SJSA1 (cell line): ENCODE measurements at regions not wholly inside any gene's neighbourhood (a gene's known extent, or its start where the extent isn't known, plus 50 kb on each side); places are given as distances from the start of the nearest gene placed in this dataset.

Experiments
- DNase-seq, 2 experiments: peaks; one replicate each; pipeline ENCODE4 v3.0.0-alpha.2; 2015 to 2020; ENCODE audit warnings: low spot score in 2 of 2, low read depth in 1 of 2
- H3K27ac ChIP-seq: fragments of 250-450 bp; sonication (Bioruptor Pico); 2 replicates; pipeline ENCODE4 v1.5.1; 2020; ENCODE audit warnings: mild to moderate bottlenecking, moderate library complexity
- H3K27me3 ChIP-seq: fragments of 250-450 bp; sonication (Bioruptor Pico); replicated peaks from 2 replicates; pipeline ENCODE4 v1.5.1; 2020; ENCODE audit warnings: mild to moderate bottlenecking, moderate library complexity
- H3K36me3 ChIP-seq: fragments of 250-450 bp; sonication (Bioruptor Pico); 2 replicates; pipeline ENCODE4 v1.5.1; 2020; ENCODE audit warnings: mild to moderate bottlenecking
- H3K4me1 ChIP-seq: fragments of 250-450 bp; sonication (Bioruptor Pico); replicated peaks from 2 replicates; pipeline ENCODE4 v1.6.1; 2021; ENCODE audit warnings: mild to moderate bottlenecking
- H3K4me3 ChIP-seq: fragments of 250-450 bp; sonication (Bioruptor Pico); 2 replicates; pipeline ENCODE4 v1.5.1; 2020; ENCODE audit warnings: mild to moderate bottlenecking
- H3K9me3 ChIP-seq: fragments of 250-450 bp; sonication (Bioruptor Pico); replicated peaks from 2 replicates; pipeline ENCODE4 v1.5.1; 2020; ENCODE audit warnings: mild to moderate bottlenecking

DNA sequence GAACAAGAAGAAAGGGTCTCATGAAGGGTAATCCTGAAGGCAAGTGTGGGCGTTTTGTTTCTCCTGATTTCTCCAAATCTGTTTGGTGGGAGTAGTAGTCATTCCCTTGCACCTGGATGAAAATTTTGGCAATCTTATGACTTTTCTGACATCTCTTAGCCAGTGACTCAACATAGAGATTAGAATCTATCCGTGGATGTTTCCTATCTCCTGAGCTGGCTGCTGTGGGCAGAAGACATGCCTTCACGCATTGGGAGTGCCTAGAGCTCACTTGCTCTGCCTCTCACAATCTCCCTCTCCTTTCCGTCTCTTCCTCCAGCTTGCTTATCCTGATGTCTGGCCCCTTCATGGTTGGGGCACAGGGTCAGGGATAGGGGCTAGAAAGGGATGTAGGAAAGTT lies 174.2 kb upstream of the NFIA start:
- Histone ChIP-seq H3K27me3 (no peaks in the 10 kb centered on the region), H3K9me3 (no peaks in the 10 kb centered on the region; the same call in 1 of the 2 replicates), H3K4me3 (no peak overlapping the region), H3K27ac (no peak overlapping the region), H3K4me1 (no peaks in the 10 kb centered on the region), H3K36me3 (no peaks in the 10 kb centered on the region)
- no peak for DNase-seq

DNA sequence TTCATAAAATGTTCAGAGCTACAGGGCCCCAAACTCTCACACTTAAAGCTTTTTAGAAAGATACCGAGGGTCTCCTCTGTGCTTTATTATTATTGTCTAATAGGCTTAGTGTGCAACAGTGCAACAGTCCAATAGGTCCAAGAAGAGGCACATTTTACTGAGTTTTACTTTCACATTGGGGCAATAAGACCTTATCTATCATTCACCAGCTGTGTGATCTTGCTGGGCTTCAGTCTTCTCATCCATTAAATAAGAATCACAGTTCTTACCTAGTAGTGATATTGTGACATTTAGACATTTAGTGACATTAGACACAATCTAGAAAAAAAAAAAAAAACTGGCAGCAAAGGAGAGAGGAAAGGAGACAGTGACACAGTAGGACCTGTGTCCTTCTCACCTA lies 175.8 kb upstream of the NFIA start:
- DNase-seq, result no peak
- Histone ChIP-seq H3K9me3 (no peaks in the 10 kb centered on the region; the same call in 1 of the 2 replicates), H3K4me1 (no peaks in the 10 kb centered on the region), H3K27me3 (no peaks in the 10 kb centered on the region), H3K36me3 (no peaks in the 10 kb centered on the region), H3K27ac (no peak overlapping the region), H3K4me3 (no peak overlapping the region)

DNA sequence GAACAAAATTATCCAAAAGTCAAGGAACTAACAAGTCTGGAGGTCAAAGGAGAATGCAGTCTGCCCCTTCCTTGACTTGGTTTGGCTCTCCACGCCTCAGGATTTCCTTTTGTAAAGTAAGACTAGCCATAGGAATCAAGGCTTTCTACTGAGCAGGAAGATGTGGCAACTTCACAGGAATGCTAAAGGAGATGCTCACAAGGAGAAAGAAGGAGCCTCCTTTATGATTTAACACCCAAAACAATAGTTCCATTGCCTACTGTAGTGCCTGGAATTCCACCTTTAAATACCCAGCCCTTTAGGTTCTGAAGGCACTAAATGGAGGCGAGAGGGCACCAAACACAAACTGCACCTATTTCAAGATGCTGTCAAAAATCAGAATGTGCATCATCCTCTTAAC lies 176.3 kb upstream of the NFIA start:
- Histone ChIP-seq H3K9me3 (no peaks in the 10 kb centered on the region; the same call in 1 of the 2 replicates), H3K4me3 (no peak overlapping the region), H3K4me1 (no peaks in the 10 kb centered on the region), H3K36me3 (no peaks in the 10 kb centered on the region), H3K27ac (no peak overlapping the region), H3K27me3 (no peaks in the 10 kb centered on the region)
- DNase-seq, result no peak

DNA sequence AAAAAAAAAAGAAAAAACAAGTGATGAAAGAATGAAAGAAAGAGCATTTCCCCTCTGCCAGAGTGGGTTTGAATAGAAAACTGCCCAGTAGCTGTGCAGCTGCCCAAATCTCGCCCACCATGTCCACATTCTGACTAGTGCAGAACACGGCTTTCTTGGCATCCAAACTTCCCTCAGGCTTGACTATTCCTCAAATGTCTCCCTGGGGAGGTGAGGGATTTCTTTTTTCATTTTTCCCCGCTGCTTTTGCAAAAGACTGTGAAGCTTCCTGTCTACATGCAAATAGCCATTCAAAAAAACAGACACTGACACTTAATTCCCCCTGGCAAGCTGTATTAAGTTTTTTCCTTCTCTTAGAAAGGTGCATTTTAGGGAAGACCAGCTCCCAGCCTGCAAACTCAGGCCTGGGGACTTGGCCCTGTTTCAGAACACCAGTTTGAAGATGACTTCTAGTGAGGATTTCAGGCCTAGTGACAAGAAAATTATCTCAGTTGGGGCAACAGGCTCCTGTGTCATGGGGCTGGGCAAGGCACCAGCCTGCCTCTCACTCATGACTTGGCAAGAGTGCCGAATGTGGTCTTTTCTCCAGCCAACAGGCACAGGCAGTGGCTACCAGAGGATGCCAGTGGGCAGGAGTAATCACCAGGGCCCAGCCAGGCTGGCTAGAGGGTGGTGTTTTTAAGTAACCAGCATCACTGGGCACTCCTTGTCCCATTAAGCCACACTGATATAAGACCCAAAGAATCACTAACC lies 178.1 kb upstream of the NFIA start:
- H3K27me3 ChIP-seq, result no peaks in the 10 kb centered on the region

DNA sequence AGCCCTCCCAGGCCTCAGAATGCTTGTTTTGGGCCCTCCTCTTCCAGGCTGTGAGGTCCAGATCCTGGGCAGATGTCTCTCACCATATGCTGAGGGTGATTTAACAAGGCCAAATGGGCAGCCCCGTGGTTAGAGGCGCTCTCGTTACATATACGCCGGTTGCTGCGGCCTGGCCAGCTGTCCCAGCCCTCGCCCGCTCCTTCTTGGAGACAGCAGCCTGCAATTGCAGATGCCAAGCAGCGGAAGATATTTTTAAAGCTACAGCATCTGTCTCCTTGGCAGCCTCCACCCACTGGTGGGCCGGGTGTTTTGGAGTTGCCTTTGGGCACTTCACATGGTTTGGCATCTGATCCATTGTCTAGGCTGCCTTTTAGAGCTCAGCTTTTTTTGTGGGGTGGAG lies 178.8 kb upstream of the NFIA start:
- no peak overlapping the region for H3K4me3 ChIP-seq
- H3K4me1 ChIP-seq, result no peaks in the 10 kb centered on the region
- DNase-seq, result no peak
- H3K27me3 ChIP-seq, result no peaks in the 10 kb centered on the region
- no peak overlapping the region for H3K27ac ChIP-seq
- no peaks in the 10 kb centered on the region; the same call in 1 of the 2 replicates for H3K9me3 ChIP-seq
- H3K36me3 ChIP-seq, result no peaks in the 10 kb centered on the region

More for the DNA sequence above, 178.1 kb upstream of the NFIA start:
- Histone ChIP-seq H3K9me3 (no peaks in the 10 kb centered on the region; the same call in 1 of the 2 replicates), H3K27ac (no peak overlapping the region), H3K36me3 (no peaks in the 10 kb centered on the region), H3K4me1 (no peaks in the 10 kb centered on the region), H3K4me3 (no peak overlapping the region)
- no peak for DNase-seq

DNA sequence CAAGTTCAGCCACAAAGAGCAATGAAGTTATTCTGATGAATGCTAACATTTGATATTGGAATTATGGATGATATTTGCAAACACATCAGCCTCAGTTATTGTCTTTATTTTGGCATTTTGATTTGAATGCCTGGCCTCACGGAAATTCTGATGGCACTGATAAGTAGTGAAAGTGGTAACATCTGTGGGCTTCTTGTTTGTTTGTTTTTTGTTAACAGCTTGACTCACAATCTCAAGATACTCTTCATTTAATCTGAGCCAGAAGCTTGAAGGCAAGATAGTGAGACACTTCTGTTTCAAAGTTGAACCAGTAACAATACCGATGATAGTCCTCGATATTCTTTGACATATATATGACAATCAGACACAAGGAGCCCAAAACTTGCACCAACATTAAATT lies 182.9 kb upstream of the NFIA start:
- H3K9me3 ChIP-seq, result no peaks in the 10 kb centered on the region
- DNase-seq, result no peak
- no peaks in the 10 kb centered on the region; the same call in 1 of the 2 replicates for H3K27me3 ChIP-seq
- H3K36me3 ChIP-seq, result no peaks in the 10 kb centered on the region
- no peaks in the 10 kb centered on the region for H3K4me1 ChIP-seq
- H3K27ac ChIP-seq, result no peak overlapping the region
- no peak overlapping the region for H3K4me3 ChIP-seq

DNA sequence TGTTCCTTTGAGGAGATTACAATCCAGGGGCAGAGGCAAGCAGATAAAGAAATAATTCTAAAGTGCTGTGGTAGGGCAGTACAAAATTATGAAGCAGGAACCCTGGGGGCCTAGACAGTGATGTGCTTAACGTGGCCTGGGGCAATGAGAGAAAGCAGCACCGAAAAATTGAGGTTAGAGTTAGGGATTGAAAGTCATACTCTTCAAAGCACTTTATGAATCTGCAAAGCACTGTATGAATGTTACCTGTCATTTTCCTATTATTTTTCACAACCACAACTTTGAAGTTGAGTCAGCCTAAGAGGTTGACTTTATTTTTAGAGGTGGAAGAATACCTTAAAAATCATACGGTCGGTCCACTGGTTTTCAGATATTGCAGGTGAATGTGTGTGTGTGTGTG lies 183.4 kb upstream of the NFIA start:
- no peak overlapping the region for H3K27ac ChIP-seq
- no peaks in the 10 kb centered on the region for H3K4me1 ChIP-seq
- no peaks in the 10 kb centered on the region for H3K9me3 ChIP-seq
- H3K4me3 ChIP-seq, result no peak overlapping the region
- no peak for DNase-seq
- no peaks in the 10 kb centered on the region; the same call in 1 of the 2 replicates for H3K27me3 ChIP-seq
- H3K36me3 ChIP-seq, result no peaks in the 10 kb centered on the region

DNA sequence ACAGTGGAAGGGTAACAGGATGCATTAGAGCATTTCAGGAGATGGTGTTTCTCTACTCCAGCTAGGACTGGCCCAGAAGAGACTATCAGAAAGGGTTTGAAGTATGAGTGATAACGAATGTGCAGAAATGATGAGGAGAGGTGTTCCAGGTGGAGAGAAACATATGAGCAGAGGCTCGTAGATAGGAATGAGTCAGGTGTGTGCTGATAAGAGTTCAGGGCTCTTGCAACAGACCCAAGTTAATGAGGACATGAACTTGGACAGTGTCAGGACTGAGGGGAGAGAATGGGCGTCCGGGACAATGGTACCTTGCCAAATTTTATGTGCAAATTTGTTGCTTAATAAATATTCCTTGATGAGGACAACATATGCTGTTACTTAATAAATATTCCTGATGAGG lies 183.9 kb upstream of the NFIA start:
- Histone ChIP-seq H3K4me3 (no peak overlapping the region), H3K4me1 (no peaks in the 10 kb centered on the region), H3K36me3 (no peaks in the 10 kb centered on the region), H3K9me3 (no peaks in the 10 kb centered on the region), H3K27me3 (no peaks in the 10 kb centered on the region; the same call in 1 of the 2 replicates), H3K27ac (no peak overlapping the region)
- no peak for DNase-seq

DNA sequence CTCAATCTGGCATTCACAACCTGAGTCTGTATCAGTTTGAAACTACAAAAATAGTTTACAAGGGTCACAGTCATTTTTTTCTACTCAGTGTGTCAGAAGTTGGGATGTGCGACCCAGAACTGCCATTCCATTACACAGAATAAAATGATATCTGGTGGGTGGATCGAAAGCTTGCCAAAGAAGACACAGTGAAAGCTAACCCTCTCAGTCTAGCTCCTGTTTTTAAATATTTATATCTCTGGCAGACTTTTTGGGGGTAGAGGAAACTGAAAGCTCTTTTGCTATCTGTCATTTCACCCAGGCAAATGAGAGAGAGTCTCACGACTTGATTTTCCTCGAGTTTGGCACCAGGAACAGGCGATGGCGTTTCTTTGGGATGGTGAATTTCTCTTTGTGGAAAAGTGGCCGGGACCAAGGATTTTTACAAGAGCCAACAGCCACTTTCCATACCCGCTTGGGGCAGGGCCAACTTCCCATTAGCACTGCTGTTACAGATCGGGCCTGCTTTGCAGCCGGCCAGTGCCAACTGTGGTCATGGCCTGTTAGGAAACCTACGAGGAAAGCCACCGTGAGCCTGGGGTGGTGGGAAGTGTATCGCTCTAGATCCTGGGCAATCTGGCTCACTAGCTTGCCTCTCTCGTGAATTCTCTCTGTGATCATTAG lies 185.5 kb upstream of the NFIA start:
- H3K4me1 ChIP-seq, result no peaks in the 10 kb centered on the region
- DNase-seq, result no peak
- H3K9me3 ChIP-seq, result no peaks in the 10 kb centered on the region
- H3K27ac ChIP-seq, result no peak overlapping the region
- no peaks in the 10 kb centered on the region; the same call in 1 of the 2 replicates for H3K27me3 ChIP-seq
- no peaks in the 10 kb centered on the region for H3K36me3 ChIP-seq
- H3K4me3 ChIP-seq, result no peak overlapping the region

DNA sequence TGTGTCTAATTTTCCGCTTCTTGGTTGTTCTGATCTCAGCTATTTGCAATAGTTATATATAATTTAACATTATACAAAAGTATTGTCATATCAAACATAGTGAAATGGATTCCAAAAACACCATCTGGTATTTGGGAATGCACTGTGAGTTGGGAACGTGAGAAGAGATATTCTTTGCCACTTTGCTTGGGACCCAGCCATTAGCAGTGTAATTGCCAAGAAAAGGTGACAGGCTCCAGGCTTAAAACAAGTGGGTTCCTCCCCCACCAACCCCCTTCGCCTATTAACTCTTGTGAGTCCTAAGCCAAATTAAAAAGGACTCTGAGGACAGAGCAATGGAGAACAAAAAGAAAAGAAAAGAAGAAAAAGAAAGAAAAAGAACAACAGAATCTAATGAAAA lies 186.7 kb upstream of the NFIA start:
- no peak for DNase-seq
- Histone ChIP-seq H3K27me3 (no peaks in the 10 kb centered on the region; the same call in 1 of the 2 replicates), H3K4me3 (no peak overlapping the region), H3K27ac (no peak overlapping the region), H3K4me1 (no peaks in the 10 kb centered on the region), H3K36me3 (no peaks in the 10 kb centered on the region), H3K9me3 (no peaks in the 10 kb centered on the region)

DNA sequence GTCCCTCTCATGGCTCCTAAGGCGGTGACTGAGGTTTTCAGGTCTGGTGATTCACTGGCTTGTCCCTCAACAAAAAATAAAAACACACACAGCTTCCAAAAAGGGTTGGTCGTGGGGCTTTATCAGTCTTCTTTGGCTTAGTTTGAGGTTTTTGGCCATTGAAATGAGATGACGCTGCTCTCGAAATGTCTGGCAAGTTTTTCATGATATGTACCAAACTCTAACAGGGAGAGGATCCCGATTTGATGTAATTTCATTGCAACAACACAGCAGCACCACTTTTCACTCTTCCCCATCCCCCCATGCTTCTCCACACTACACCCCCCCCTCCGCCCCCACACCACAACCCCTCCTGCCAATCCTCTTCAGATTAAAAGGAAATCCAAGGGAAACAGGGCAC lies 187.1 kb upstream of the NFIA start:
- H3K27ac ChIP-seq, result no peak overlapping the region
- H3K36me3 ChIP-seq, result no peaks in the 10 kb centered on the region
- no peaks in the 10 kb centered on the region for H3K4me1 ChIP-seq
- no peak overlapping the region for H3K4me3 ChIP-seq
- no peaks in the 10 kb centered on the region; the same call in 1 of the 2 replicates for H3K27me3 ChIP-seq
- H3K9me3 ChIP-seq, result no peaks in the 10 kb centered on the region
- no peak for DNase-seq

DNA sequence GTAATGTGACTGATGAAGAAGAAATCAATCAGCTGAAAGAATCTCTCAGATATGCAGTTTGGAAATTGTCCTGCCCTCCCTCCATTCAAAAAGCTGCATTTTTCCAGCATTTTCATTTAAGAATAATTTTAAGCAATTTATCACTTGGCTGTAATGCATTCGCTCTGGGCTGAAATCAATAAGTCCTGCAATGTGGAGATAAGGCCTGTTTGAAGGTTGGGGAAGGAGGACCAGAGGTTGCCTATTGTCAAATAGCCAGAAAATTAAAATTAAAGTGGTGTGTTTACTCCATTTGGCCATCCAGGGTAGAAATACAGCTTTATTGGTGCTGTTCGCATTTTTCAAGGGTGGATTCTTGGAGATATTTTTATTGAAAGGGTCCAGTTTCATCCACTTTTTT lies 187.6 kb upstream of the NFIA start:
- H3K27me3 ChIP-seq, result no peaks in the 10 kb centered on the region; the same call in 1 of the 2 replicates
- no peaks in the 10 kb centered on the region for H3K4me1 ChIP-seq
- H3K9me3 ChIP-seq, result no peaks in the 10 kb centered on the region
- no peaks in the 10 kb centered on the region for H3K36me3 ChIP-seq
- H3K27ac ChIP-seq, result no peak overlapping the region
- no peak overlapping the region for H3K4me3 ChIP-seq
- DNase-seq, result no peak

DNA sequence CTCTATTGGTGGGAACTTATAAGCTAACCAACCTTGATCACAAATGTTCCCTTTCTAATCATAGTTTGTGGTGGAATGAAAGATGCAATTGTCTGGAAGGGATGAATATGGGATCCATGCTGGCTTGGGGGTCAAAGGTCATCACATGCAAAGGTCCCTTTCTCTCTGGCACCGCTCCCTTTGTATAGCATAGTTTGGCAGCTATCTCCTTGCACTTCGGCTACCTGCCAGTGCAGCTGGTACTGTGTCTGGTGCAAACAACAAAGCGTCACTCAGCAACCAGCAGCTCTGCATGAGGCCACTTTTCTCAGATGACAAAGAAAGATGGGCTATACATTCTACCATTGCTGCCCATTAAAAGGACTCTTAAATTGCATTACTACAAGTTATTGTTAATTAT lies 188.2 kb upstream of the NFIA start:
- Histone ChIP-seq H3K27ac (no peak overlapping the region), H3K27me3 (no peaks in the 10 kb centered on the region; the same call in 1 of the 2 replicates), H3K9me3 (no peaks in the 10 kb centered on the region), H3K4me1 (no peaks in the 10 kb centered on the region), H3K4me3 (no peak overlapping the region), H3K36me3 (no peaks in the 10 kb centered on the region)
- no peak for DNase-seq

DNA sequence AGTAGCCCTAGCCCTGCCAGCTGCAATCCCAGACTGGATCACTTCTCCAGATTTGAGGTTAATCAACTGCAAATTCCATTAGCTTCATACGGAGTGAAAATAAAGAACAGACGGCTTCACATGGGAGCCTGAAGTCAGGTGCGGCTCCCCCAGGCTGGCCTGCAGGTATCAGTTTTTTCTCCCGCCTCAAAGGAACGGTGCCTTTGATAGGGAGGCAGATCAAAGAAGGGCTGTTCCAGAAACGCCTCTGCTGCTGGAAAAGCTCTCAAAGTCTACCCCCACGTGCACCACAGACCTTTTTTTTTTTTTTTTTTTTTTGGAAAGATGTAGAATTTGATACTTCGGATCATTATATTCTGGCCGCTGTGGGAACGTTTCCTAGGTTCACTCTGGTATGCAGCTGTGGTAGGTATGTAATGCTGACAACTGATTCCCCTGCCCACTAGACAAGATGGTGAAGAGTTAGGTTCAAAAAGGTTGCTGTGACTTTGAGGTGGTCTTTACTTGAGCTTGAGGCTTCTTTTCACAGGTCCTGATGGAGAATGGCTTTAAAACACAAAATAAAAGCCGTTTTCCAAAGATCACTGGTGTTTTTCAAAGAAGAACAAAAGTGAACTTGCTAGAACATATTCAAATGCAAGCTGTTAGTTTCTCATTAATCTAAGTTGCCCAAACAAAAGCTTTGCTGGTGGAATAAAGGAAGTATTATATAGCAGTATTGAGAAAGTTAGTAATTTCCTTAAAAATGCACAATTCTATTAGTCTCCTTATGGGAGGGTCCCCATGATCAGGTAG lies 189.0 kb upstream of the NFIA start:
- Histone ChIP-seq H3K4me3 (no peak overlapping the region), H3K4me1 (no peaks in the 10 kb centered on the region), H3K27ac (no peak overlapping the region), H3K36me3 (no peaks in the 10 kb centered on the region), H3K9me3 (no peaks in the 10 kb centered on the region), H3K27me3 (no peaks in the 10 kb centered on the region; the same call in 1 of the 2 replicates)
- no peak for DNase-seq
